GM19468 (cell line): ENCODE measurements at regions not wholly inside any gene's neighbourhood (a gene's known extent, or its start where the extent isn't known, plus 50 kb on each side); places are given as distances from the start of the nearest gene placed in this dataset.
A peak's percentile ranks its signal among the peaks of the same experiment; 100 is the strongest.
"Not testable (repeated sequence)": the region's sequence is repeated elsewhere in the genome, so short reads cannot be mapped to it uniquely, and the experiment has no call there.

Experiments used
- ATAC-seq: cut with Tn5 transposase; IDR thresholded peaks from one replicate; pipeline ENCODE4 v1.9.1; 2021; ENCODE audit warnings: mild to moderate bottlenecking, moderate library complexity, moderate number of reproducible peaks; ENCODE audit not compliant: unreplicated experiment; ENCODE audit errors: extremely low read depth

GRCh38 chr7:24425664-24426063 is 141.7 kb downstream of the NPY start:
- no peak for ATAC-seq

DNA sequence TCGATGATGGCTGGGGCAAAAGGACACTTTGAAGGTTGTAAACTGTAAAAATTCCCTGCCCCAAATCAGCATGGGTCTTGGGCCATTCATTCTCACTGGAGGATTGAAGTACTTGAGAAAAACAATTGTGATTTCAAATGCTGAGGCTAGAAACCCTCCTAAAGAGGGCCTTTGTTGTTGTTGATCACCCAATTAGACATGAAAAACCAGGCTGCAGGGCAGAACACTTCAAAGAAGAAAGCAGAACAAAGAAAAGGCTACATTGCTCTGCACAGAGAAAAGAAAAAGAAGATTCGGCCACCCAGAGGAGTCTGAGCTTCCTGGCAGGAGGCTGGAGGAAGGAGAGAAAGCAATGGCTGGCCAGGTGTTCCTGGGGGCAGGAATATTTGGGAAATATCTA is 143.1 kb downstream of the NPY start:
- no peak for ATAC-seq

- ATAC-seq: no peak
These were observed 144.6 kb upstream of the PALS2 start for GRCh38 chr7:24428676-24429075.

DNA sequence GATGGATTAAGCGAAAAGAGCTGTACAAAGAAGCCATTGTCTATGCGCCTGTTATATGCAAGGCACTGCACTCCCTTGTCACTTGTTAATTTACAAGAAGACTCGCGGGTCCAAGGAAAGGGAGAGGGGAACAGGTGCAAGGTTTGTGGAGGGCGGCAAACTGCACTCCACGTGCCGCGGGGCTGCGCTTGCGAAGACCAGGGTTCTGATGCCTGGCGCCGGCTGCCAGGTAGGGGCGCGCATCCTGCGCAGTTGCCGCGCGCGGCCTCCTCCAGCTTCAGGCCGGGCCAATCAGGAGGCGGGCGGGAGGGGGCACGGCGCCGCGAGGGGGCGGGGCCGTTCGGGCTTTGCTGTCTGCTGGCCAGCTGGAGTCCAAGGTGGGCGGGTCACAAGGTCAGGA is 140.6 kb upstream of the PALS2 start:
- ATAC-seq: no peak

- ATAC-seq: no peak
These were observed 138.3 kb upstream of the PALS2 start for GRCh38 chr7:24434972-24435371.

GRCh38 chr7:24436131-24436920 is 136.9 kb upstream of the PALS2 start:
- no peak for ATAC-seq

- no peak for ATAC-seq
These were observed 135.0 kb upstream of the PALS2 start for GRCh38 chr7:24438232-24438631.

DNA sequence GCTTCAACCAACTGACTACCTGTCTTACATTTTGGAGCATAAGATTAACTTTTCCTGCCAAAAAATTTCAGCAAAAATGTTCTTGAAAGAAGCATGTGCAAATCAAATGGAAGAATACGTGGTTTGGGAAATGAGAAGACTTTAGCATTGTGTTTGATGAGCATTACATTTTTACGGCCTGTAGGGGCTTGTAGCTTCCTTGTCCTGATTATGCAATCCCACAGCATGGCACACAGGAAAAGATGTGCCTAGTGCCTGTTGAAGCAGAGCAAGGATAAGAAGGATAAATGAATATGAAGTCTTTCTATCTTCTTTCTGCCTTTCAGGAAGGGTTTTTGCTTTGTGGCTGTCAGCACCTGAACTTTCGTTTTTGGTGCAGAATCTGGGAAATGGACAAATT is 134.1 kb upstream of the PALS2 start:
- ATAC-seq: not testable (repeated sequence)

DNA sequence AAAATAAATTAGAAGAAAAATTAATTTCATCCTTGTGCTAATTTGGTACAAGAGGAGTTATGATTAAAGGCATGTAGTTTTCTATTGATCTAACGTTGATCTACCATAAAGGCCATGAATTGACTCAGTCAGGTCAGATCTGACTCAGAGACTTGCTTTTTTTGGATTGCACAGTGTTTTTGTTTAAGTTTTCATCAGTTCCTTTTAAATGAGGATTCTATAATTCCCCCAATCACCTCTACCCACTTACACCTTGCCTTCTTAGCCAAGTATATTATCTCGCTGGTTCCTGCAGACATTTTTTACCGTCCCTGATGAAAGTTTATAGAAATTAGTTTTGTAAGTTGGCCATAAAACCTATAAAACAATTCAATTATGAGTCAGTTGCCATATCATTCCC is 132.4 kb upstream of the PALS2 start:
- ATAC-seq: no peak

GRCh38 chr7:24441314-24442027 is 131.8 kb upstream of the PALS2 start:
- no peak for ATAC-seq

- ATAC-seq: no peak
These were observed 131.0 kb upstream of the PALS2 start for GRCh38 chr7:24442170-24442777.

GRCh38 chr7:24444666-24445440 is 128.4 kb upstream of the PALS2 start:
- ATAC-seq: no peak

- ATAC-seq: no peak
These were observed 125.2 kb upstream of the PALS2 start for GRCh38 chr7:24448038-24448437.

DNA sequence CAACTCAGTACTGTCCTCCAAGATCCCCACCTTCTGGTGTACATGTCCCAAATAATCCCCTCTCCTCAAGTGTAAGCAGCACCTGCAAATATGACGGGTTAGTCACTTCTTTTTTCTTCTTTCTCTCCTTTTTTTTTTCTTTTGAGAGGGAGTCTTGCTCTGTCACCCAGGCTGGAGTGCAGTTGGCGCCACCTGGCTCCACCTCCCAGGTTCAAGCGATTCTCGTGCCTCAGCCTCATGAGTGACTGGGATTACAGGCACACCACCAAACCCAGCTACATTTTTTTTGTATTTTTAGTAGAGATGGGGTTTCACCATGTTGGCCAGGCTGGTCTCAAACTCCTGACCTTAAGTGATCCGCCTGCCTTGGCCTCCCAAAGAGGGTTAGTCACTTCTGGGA is 123.8 kb upstream of the PALS2 start:
- not testable (repeated sequence) for ATAC-seq

DNA sequence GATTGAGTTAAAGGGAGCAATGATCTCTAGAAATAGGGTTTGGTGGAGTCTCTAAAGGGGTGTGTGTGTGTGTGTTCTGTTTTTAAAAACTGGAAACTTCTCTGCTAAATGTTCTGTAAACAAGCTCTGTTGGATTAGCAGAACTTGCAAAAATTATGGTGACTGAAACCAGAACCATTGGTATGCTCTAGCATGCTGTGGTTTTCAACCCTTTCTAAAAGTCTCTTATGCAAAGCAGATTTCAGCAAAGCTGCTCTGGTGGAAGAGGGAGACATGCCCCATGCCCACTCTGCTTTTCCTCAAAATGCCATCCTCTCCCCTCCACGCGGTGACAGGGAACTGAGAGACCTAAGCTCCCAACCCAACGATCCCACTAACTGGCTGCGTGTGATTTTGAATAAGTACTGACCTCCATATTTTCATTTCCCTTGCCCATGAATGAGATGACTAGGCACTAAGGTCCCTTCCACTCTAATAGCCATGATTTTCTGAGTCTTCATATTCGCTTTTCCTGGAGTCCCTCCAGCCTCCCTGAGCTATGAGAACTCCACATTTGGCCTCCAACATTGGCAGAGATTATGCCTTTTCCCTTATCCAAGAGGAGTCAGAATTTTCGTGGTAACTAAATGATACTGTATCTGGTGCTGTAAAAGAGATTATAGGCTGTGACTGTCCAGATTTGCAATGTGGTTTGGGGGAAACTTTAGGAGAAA is 117.3 kb upstream of the PALS2 start:
- peak; percentile 67 for ATAC-seq

DNA sequence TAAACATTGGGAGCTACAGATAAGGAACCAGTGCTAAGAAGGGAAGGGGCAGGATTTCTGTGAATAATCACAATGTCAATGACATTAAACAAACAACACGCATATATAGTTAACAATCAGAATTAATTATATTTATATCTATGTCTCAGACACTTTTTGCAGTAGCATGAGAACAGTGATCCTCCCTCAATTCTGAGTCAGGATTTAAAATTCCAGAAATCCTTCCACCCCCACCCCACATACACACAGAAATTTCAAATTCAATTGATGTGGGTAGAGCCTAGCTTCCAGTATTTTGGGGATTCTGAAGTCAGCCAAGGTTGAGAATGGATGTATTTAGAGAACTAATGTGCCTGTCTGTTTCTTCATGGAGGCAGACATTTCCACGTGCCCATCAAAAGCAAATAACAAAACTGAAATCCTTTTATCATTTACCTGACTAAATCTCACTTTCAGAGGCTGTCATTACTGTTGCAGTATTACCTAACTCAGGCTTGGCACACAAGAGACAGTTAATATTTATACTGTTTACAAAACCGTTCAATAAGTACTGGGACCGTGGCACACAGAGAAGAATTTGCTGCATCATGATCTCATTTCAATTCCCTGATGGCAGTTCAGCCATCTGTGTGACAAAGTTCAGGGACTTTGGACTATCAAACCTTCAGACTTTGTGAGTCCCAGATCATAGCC is 116.6 kb upstream of the PALS2 start:
- peak; percentile 39 for ATAC-seq

DNA sequence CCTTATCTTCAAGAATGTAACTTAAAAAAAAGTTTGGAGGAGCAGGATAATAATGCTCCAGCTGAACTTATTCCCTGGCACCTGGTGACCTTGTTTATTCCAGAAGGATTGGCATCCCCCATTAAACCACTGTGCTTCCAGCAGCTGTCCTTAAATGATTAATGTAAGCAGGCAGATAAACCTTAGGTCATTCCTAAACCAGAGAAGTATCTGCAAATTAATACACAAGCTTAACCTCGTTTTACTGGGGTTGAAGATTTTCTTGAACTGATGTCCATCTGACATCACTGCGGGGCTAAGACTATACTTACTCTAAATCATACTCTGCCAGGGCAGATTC is 116.1 kb upstream of the PALS2 start:
- ATAC-seq: no peak

GRCh38 chr7:24462117-24462516 is 111.1 kb upstream of the PALS2 start:
- no peak for ATAC-seq

GRCh38 chr7:24462984-24463383 is 110.3 kb upstream of the PALS2 start:
- no peak for ATAC-seq

DNA sequence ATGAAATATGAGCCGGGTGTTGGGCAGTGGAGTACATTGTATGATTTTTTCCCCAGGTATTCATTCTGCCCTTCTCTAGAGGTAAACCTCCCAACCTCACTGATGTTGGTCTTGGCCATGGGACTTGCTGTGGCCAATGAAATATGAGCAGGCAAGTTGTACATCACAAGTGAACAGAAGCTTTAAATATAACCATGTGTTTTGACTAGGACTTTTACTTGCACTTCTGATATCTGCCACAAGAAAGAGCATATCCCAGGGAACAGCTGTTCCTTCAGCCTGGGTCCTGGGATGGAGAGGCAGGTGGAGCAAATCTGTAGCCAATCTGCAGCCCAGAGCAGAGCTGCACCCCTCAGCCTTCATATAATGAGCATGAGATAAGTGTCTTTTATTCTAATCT is 109.8 kb upstream of the PALS2 start:
- ATAC-seq: no peak
